CD4-positive, alpha-beta T cell (primary cell): ENCODE measurements at regions not wholly inside any gene's neighbourhood (a gene's known extent, or its start where the extent isn't known, plus 50 kb on each side); places are given as distances from the start of the nearest gene placed in this dataset.
"Not testable (repeated sequence)": the region's sequence is repeated elsewhere in the genome, so short reads cannot be mapped to it uniquely, and the experiment has no call there.

Experiments
- ATAC-seq: fragments of 200-7000 bp; cut with Tn5 transposase; one replicate; pipeline ENCODE4 v1.10.0; 2022; ENCODE audit warnings: mild to moderate bottlenecking; ENCODE audit not compliant: poor library complexity
- CTCF ChIA-PET: fragments of 350-600 bp; sonication (Branson Sonifier 250); formaldehyde crosslinking; loops from one replicate; lab custom pipeline; 2021; ENCODE audit warnings: antibody characterized with exemption, inconsistent platforms; lab: Charles Lee
- POLR2A ChIA-PET: fragments of 350-600 bp; sonication (Branson Sonifier 250); formaldehyde crosslinking; loops from one replicate; lab custom pipeline; 2021; ENCODE audit warnings: antibody characterized with exemption, inconsistent platforms; lab: Charles Lee
- DNase-seq, 14 experiments: peaks; one replicate each; pipeline ENCODE4 v3.0.0-alpha.2; 2013 to 2020; ENCODE audit warnings: mixed read lengths in 2 of 14
- H3K27ac ChIP-seq, 2 donors: one replicate each; pipeline versions ENCODE4 v1.5.1 to v1.7.0; 2013; ENCODE audit warnings: low read length in 2 of 2, low read depth in 1 of 2, mild to moderate bottlenecking in 1 of 2
- H3K27me3 ChIP-seq, 2 experiments: 1 replicate in 1 of 2; 2 replicates in 1 of 2; pipeline versions ENCODE4 v1.6.1 to v1.7.0; 2013; ENCODE audit warnings: low read length in 2 of 2, control low read depth in 1 of 2, mild to moderate bottlenecking in 1 of 2, moderate library complexity in 1 of 2; ENCODE audit not compliant: insufficient read depth in 2 of 2, control insufficient read depth in 1 of 2
- H3K36me3 ChIP-seq: one replicate; pipeline ENCODE4 v1.6.1; 2013; ENCODE audit warnings: low read length, control low read depth; ENCODE audit not compliant: insufficient read depth
- H3K4me1 ChIP-seq: one replicate; pipeline ENCODE4 v1.6.1; 2013; ENCODE audit warnings: low read length, control low read depth; ENCODE audit not compliant: insufficient read depth
- H3K4me3 ChIP-seq: one replicate; pipeline ENCODE4 v1.5.1; 2013; ENCODE audit warnings: mild to moderate bottlenecking, low read length, moderate library complexity
- H3K9me3 ChIP-seq, 2 experiments: 1 replicate in 1 of 2; 2 replicates in 1 of 2; pipeline versions ENCODE4 v1.6.1 to v1.7.0; 2013; ENCODE audit warnings: low read length in 2 of 2, mild to moderate bottlenecking in 2 of 2, control low read depth in 1 of 2, moderate library complexity in 1 of 2; ENCODE audit not compliant: control insufficient read depth in 1 of 2, insufficient read depth in 1 of 2
- H3K27ac Mint-ChIP-seq: one replicate; pipeline ENCODE4 v1.8.0; 2020; ENCODE audit warnings: mixed read lengths
- H3K27me3 Mint-ChIP-seq: one replicate; pipeline ENCODE4 v1.8.0; 2021; ENCODE audit warnings: mixed read lengths
- H3K36me3 Mint-ChIP-seq: one replicate; pipeline ENCODE4 v1.8.0; 2021; ENCODE audit warnings: low read depth, mixed read lengths
- H3K4me1 Mint-ChIP-seq: one replicate; pipeline ENCODE4 v1.8.0; 2021; ENCODE audit warnings: low read depth, mixed read lengths
- H3K4me3 Mint-ChIP-seq: one replicate; pipeline ENCODE4 v1.8.0; 2020; ENCODE audit warnings: mild to moderate bottlenecking, mixed read lengths
- H3K9me3 Mint-ChIP-seq: one replicate; pipeline ENCODE4 v1.8.0; 2020; ENCODE audit warnings: mixed read lengths
- CTCF ChIP-seq: fragments of 200-600 bp; IDR thresholded peaks from one replicate; pipeline ENCODE4 v1.8.0; 2022; ENCODE audit warnings: antibody characterized with exemption, mild to moderate bottlenecking
- intact Hi-C, 2 experiments: fragments of 100-400 bp; cut with DNase I in 1 of 2; cut with micrococcal nuclease in 1 of 2; formaldehyde crosslinking; loops; one replicate each; pipeline versions ENCODE4 v1.15.1 to v1.9.0; 2023 to 2025; cut with DNase I, micrococcal nuclease

- Mint-ChIP-seq H3K27ac (no peak overlapping the region), H3K9me3 (peaks cover 15% of the 10 kb centered on the region), H3K27me3 (no peaks in the 10 kb centered on the region), H3K4me1 (no peaks in the 10 kb centered on the region), H3K4me3 (no peak overlapping the region), H3K36me3 (no peaks in the 10 kb centered on the region)
- no peaks in the 10 kb centered on the region for H3K27me3 ChIP-seq
- intact Hi-C loops = no loop called here
- ChIA-PET POLR2A (no interaction called here), CTCF (no interaction called here)
- H3K4me3 ChIP-seq = no peak overlapping the region
- no peak for TF ChIP-seq CTCF
- H3K4me1 ChIP-seq = no peaks in the 10 kb centered on the region
- no peak overlapping the region for H3K27ac ChIP-seq
- ATAC-seq (no peak), DNase-seq (peak in 1 of 14 experiments; percentile 9)
- peaks cover 0 to 7% of the 10 kb centered on the region in 2 experiments for H3K9me3 ChIP-seq
- no peaks in the 10 kb centered on the region for H3K36me3 ChIP-seq
Measured at GRCh38 chr5:87048156-87048555, 219.5 kb upstream of the RASA1 start.

GRCh38 chr5:87049012-87049411 is 218.7 kb upstream of the RASA1 start:
- H3K9me3 ChIP-seq, intact Hi-C loops, H3K27me3 Mint-ChIP-seq, H3K27ac ChIP-seq, H3K4me1 Mint-ChIP-seq, ATAC-seq, DNase-seq, H3K36me3 Mint-ChIP-seq, H3K4me3 ChIP-seq, H3K36me3 ChIP-seq, H3K27ac Mint-ChIP-seq, H3K27me3 ChIP-seq, CTCF ChIA-PET, H3K4me3 Mint-ChIP-seq, H3K4me1 ChIP-seq, POLR2A ChIA-PET: not testable (repeated sequence)
- peaks cover 15% of the 10 kb centered on the region for H3K9me3 Mint-ChIP-seq

GRCh38 chr5:87051502-87052113 is 216.1 kb upstream of the RASA1 start:
- H3K9me3 Mint-ChIP-seq = peaks cover 12% of the 10 kb centered on the region
- no peak for ATAC-seq
- no peak overlapping the region for H3K4me3 Mint-ChIP-seq
- Histone ChIP-seq H3K36me3 (no peaks in the 10 kb centered on the region), H3K27ac (no peak overlapping the region), H3K9me3 (no peaks in the 10 kb centered on the region), H3K27me3 (no peaks in the 10 kb centered on the region), H3K4me3 (no peak overlapping the region), H3K4me1 (no peaks in the 10 kb centered on the region)
- ChIA-PET CTCF (no interaction called here), POLR2A (no interaction called here)
- no peak for TF ChIP-seq CTCF
- intact Hi-C loops = no loop called here
- no peak overlapping the region for H3K27ac Mint-ChIP-seq
- H3K27me3 Mint-ChIP-seq = no peaks in the 10 kb centered on the region
- H3K36me3 Mint-ChIP-seq = no peaks in the 10 kb centered on the region
- DNase-seq = no peak
- H3K4me1 Mint-ChIP-seq = no peaks in the 10 kb centered on the region

- POLR2A ChIA-PET = no interaction called here
- H3K4me1 ChIP-seq = no peaks in the 10 kb centered on the region
- no peak for TF ChIP-seq CTCF
- no peak for ATAC-seq
- intact Hi-C loops = no loop called here
- peaks cover 11% of the 10 kb centered on the region for H3K9me3 Mint-ChIP-seq
- H3K4me3 Mint-ChIP-seq = no peak overlapping the region
- no peak overlapping the region for H3K27ac Mint-ChIP-seq
- H3K27me3 Mint-ChIP-seq = no peaks in the 10 kb centered on the region
- H3K4me1 Mint-ChIP-seq = no peaks in the 10 kb centered on the region
- H3K9me3 ChIP-seq = no peaks in the 10 kb centered on the region
- no peak overlapping the region for H3K27ac ChIP-seq
- H3K36me3 Mint-ChIP-seq = no peaks in the 10 kb centered on the region
- H3K27me3 ChIP-seq = no peaks in the 10 kb centered on the region
- no peak for DNase-seq
- CTCF ChIA-PET = no interaction called here
- H3K36me3 ChIP-seq = no peaks in the 10 kb centered on the region
- H3K4me3 ChIP-seq = no peak overlapping the region
Measured at GRCh38 chr5:87053146-87053545, 214.5 kb upstream of the RASA1 start.
